HCT116 (cell line): ENCODE measurements at regions not wholly inside any gene's neighbourhood (a gene's known extent, or its start where the extent isn't known, plus 50 kb on each side); places are given as distances from the start of the nearest gene placed in this dataset.

Experiments used
- ATAC-seq: fragments of 200-7000 bp; cut with Tn5 transposase; 2 replicates; pipeline ENCODE4 v1.9.1; 2020; ENCODE audit warnings: mild to moderate bottlenecking, moderate library complexity
- BruUV-seq: library from RNA; stranded (reverse); fragments of 400-500 nt; replicated peaks from 2 replicates; lab custom pipeline; 2021; lab: Mats Ljungman, UMichigan
- CTCF ChIA-PET: fragments of 300-600 bp; sonication (Branson Sonifier 250); formaldehyde crosslinking; loops from one replicate; lab custom pipeline; 2021; ENCODE audit warnings: antibody characterized with exemption; lab: Charles Lee
- POLR2A ChIA-PET: fragments of 300-600, 350-600 bp; sonication (Branson Sonifier 250); formaldehyde crosslinking; loops from one replicate; lab custom pipeline; 2021; ENCODE audit warnings: antibody characterized with exemption; lab: Charles Lee
- RAD21 ChIA-PET, 2 experiments: fragments of 300-600 bp; sonication (Branson Sonifier 250); formaldehyde crosslinking; loops; one replicate each; lab custom pipeline; 2023; ENCODE audit warnings: low total read pairs in 2 of 2; ENCODE audit not compliant: uncharacterized antibody in 2 of 2, unreplicated experiment in 2 of 2, low non-redundant PET in 1 of 2; lab: Charles Lee
- DNase-seq: peaks from one replicate; pipeline ENCODE4 v3.0.0-alpha.2; 2010; ENCODE audit warnings: low read depth, low spot score
- H2AFZ ChIP-seq: fragments of 200-600 bp; shearing (Covaris generic), sonication (generic); 2 replicates; pipeline ENCODE4 v1.6.1; 2017; ENCODE audit warnings: low read depth, mixed run types, mixed read lengths, antibody characterized with exemption, low read length; ENCODE audit not compliant: poor library complexity, severe bottlenecking
- H3K27ac ChIP-seq: 2 replicates; pipeline ENCODE4 v1.5.1; 2012; ENCODE audit warnings: low read depth, low read length
- H3K27me3 ChIP-seq: fragments of 200-600 bp; sonication (generic); 2 replicates; pipeline ENCODE4 v1.6.1; 2016; ENCODE audit warnings: mixed run types, low read length, mixed read lengths; ENCODE audit not compliant: insufficient read depth
- H3K36me3 ChIP-seq, 2 experiments: fragments of 200-500 bp in 1 of 2; fragments of 200-600 bp in 1 of 2; sonication (Bioruptor generic) in 1 of 2; sonication (generic) in 1 of 2; 2 replicates each; pipeline versions ENCODE4 v1.5.1 to v1.6.1; 2014 to 2016; ENCODE audit warnings: low read length in 2 of 2, inconsistent platforms in 1 of 2, mixed read lengths in 1 of 2, mixed run types in 1 of 2; ENCODE audit not compliant: insufficient read depth in 2 of 2, control insufficient read depth in 1 of 2
- H3K4me1 ChIP-seq, 2 experiments: fragments of 200-600 bp in 1 of 2; sonication (generic) in 1 of 2; 2 replicates each; pipeline versions ENCODE4 v1.5.1 to v1.6.1; 2012 to 2017; ENCODE audit warnings: low read length in 2 of 2, inconsistent platforms in 1 of 2, mild to moderate bottlenecking in 1 of 2, mixed read lengths in 1 of 2, mixed run types in 1 of 2, moderate library complexity in 1 of 2; ENCODE audit not compliant: insufficient read depth in 2 of 2, control insufficient read depth in 1 of 2
- H3K4me2 ChIP-seq: fragments of 200-600 bp; sonication (generic); 2 replicates; pipeline ENCODE4 v1.6.1; 2017; ENCODE audit warnings: mixed run types, low read length, mixed read lengths
- H3K4me3 ChIP-seq, 2 experiments: fragments of 200-600 bp in 1 of 2; sonication (generic) in 1 of 2; replicated peaks in 1 of 2; 2 replicates each; pipeline ENCODE4 v1.5.1; 2011 to 2016; ENCODE audit warnings: low read length in 2 of 2, control low read depth in 1 of 2, low read depth in 1 of 2, mild to moderate bottlenecking in 1 of 2, mixed read lengths in 1 of 2, mixed run types in 1 of 2
- H3K79me2 ChIP-seq: fragments of 200-600 bp; sonication (generic); 2 replicates; pipeline ENCODE4 v1.6.1; 2017; ENCODE audit warnings: mild to moderate bottlenecking, mixed run types, low read length, moderate library complexity, mixed read lengths; ENCODE audit not compliant: insufficient read depth
- H3K9ac ChIP-seq: fragments of 200-600 bp; sonication (generic); 2 replicates; pipeline ENCODE4 v1.6.1; 2016; ENCODE audit warnings: low read length, mixed read lengths
- H3K9me2 ChIP-seq: fragments of 200-600 bp; sonication (generic), shearing (Covaris generic); 2 replicates; pipeline ENCODE4 v1.6.1; 2017; ENCODE audit warnings: mixed run types, mild to moderate bottlenecking, moderate library complexity; ENCODE audit not compliant: insufficient read depth
- H3K9me3 ChIP-seq, 2 experiments: fragments of 200-500 bp in 1 of 2; fragments of 200-600 bp in 1 of 2; sonication (Bioruptor generic) in 1 of 2; sonication (generic) in 1 of 2; 2 replicates each; pipeline ENCODE4 v1.6.1; 2014 to 2017; ENCODE audit warnings: low read length in 2 of 2, mixed read lengths in 2 of 2, inconsistent platforms in 1 of 2, low read depth in 1 of 2, mild to moderate bottlenecking in 1 of 2, mixed run types in 1 of 2, moderate library complexity in 1 of 2; ENCODE audit not compliant: control insufficient read depth in 1 of 2, insufficient read depth in 1 of 2
- H4K20me1 ChIP-seq: fragments of 200-600 bp; sonication (generic), shearing (Covaris generic); 2 replicates; pipeline ENCODE4 v1.6.1; 2017; ENCODE audit warnings: mixed run types, mild to moderate bottlenecking, moderate library complexity; ENCODE audit not compliant: insufficient read depth
- CEBPB ChIP-seq: IDR thresholded peaks from 2 replicates; pipeline ENCODE4 v1.6.1; 2012; ENCODE audit warnings: low read depth
- EZH2 ChIP-seq: fragments of 200-600 bp; sonication (generic); IDR thresholded peaks from 2 replicates; pipeline ENCODE4 v1.6.1; 2017; ENCODE audit warnings: antibody characterized with exemption, mixed run types
- JUND ChIP-seq: IDR thresholded peaks from 2 replicates; pipeline ENCODE4 v1.6.1; 2012
- POLR2A ChIP-seq: IDR thresholded peaks from 2 replicates; pipeline ENCODE4 v1.7.0; 2011; ENCODE audit warnings: borderline replicate concordance; ENCODE audit not compliant: insufficient read depth, insufficient read length; ENCODE audit errors: extremely low read depth
- REST ChIP-seq: IDR thresholded peaks from 2 replicates; pipeline ENCODE4 v1.6.1; 2012; ENCODE audit warnings: low read depth
- TCF7L2 ChIP-seq: IDR thresholded peaks from 2 replicates; pipeline ENCODE4 v1.7.0; 2011; ENCODE audit warnings: borderline replicate concordance, inconsistent platforms; ENCODE audit not compliant: insufficient read depth, insufficient read length; ENCODE audit errors: extremely low read depth
- intact Hi-C: fragments of 100-400 bp; cut with micrococcal nuclease; formaldehyde crosslinking; loops from 2 replicates; pipeline ENCODE4 v1.10.0; 2022
- TF ChIP-seq, protein P1 (sequence below), 3 experiments: fragments of 200-600 bp in 1 of 3; sonication (generic) in 1 of 3; IDR thresholded peaks in 2 of 3; conservative IDR thresholded peaks in 1 of 3; 2 replicates each; pipeline ENCODE4 v1.5.1; 2012 to 2017; ENCODE audit warnings: low read depth in 2 of 3, low read length in 2 of 3, antibody characterized with exemption in 1 of 3, borderline replicate concordance in 1 of 3, control low read depth in 1 of 3, mild to moderate bottlenecking in 1 of 3, mixed read lengths in 1 of 3, mixed run types in 1 of 3, moderate library complexity in 1 of 3; ENCODE audit not compliant: insufficient read depth in 1 of 3

DNA sequence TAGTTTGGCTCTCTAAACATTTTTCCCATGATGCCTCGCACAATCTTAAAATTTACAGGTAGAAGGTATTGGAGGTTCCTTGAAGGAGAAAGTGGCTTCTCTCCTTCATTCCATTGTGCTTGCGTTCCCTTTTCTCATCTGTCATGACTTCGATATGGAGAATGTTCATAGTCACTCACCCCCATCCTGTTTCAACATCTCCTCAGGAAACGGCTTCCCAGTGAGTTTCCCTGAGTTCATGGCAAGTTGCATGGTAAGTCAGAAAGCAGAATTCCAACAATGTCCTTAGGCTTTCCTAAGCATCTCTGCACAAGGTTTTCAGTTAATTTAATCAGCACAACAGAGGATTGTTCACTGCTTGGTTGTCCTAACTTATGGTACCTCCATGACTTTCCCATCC, 581.8 kb upstream of the SLITRK5 start:
- Histone ChIP-seq H3K9me2 (no peaks in the 10 kb centered on the region), H3K27ac (no peak overlapping the region), H3K4me1 (no peaks in the 10 kb centered on the region), H2AFZ (no peak overlapping the region), H3K4me2 (no peak overlapping the region), H4K20me1 (no peaks in the 10 kb centered on the region), H3K4me3 (no peak overlapping the region), H3K36me3 (no peaks in the 10 kb centered on the region), H3K27me3 (no peaks in the 10 kb centered on the region), H3K9ac (no peak overlapping the region), H3K79me2 (no peaks in the 10 kb centered on the region), H3K9me3 (peaks cover 3% of the 10 kb centered on the region in 2 experiments; a peak in 3 of 4 replicates)
- CTCF ChIA-PET = no interaction called here
- no peak for ATAC-seq
- RAD21 ChIA-PET = no interaction called here
- BruUV-seq = no TSS peak
- TF ChIP-seq REST = no peak
- no peak for TF ChIP-seq CEBPB
- TF ChIP-seq TCF7L2 = no peak
- TF ChIP-seq, protein P1, sequence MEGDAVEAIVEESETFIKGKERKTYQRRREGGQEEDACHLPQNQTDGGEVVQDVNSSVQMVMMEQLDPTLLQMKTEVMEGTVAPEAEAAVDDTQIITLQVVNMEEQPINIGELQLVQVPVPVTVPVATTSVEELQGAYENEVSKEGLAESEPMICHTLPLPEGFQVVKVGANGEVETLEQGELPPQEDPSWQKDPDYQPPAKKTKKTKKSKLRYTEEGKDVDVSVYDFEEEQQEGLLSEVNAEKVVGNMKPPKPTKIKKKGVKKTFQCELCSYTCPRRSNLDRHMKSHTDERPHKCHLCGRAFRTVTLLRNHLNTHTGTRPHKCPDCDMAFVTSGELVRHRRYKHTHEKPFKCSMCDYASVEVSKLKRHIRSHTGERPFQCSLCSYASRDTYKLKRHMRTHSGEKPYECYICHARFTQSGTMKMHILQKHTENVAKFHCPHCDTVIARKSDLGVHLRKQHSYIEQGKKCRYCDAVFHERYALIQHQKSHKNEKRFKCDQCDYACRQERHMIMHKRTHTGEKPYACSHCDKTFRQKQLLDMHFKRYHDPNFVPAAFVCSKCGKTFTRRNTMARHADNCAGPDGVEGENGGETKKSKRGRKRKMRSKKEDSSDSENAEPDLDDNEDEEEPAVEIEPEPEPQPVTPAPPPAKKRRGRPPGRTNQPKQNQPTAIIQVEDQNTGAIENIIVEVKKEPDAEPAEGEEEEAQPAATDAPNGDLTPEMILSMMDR (IDR thresholded peaks at IDR 0.05 in 2 of 3, conservative IDR thresholded peaks at IDR 0.05 in 1 of 3; ENCODE audit: borderline replicate concordance in 1 of 3, insufficient read depth in 1 of 3, low read depth in 2 of 3, low read length in 2 of 3) = no peak
- TF ChIP-seq POLR2A = no peak
- TF ChIP-seq EZH2 = no peak
- TF ChIP-seq JUND = no peak
- intact Hi-C loops = no loop called here
- POLR2A ChIA-PET = no interaction called here
- DNase-seq = no peak
